Cardiac muscle cell (in vitro differentiated cells and primary cell): ENCODE measurements at regions not wholly inside any gene's neighbourhood (a gene's known extent, or its start where the extent isn't known, plus 50 kb on each side); places are given as distances from the start of the nearest gene placed in this dataset.
A peak's percentile ranks its signal among the peaks of the same experiment; 100 is the strongest.

Experiments
- DNase-seq, 2 donors: peaks; one replicate each; pipeline versions ENCODE4 v3.0.0 to v3.0.0-alpha.2; 2010 to 2017; ENCODE audit warnings: low read depth in 1 of 2, low spot score in 1 of 2
- H3K27ac ChIP-seq: fragments of 200-600 bp; sonication (generic); 2 replicates; pipeline ENCODE4 v1.5.1; 2016
- H3K27me3 ChIP-seq: fragments of 200-600 bp; sonication (generic); 2 replicates; pipeline ENCODE4 v1.6.0; 2016; ENCODE audit warnings: control low read depth
- H3K36me3 ChIP-seq: fragments of 200-600 bp; sonication (generic); 2 replicates; pipeline ENCODE4 v1.5.1; 2016; ENCODE audit warnings: control low read depth
- H3K4me1 ChIP-seq: fragments of 200-600 bp; sonication (generic); 2 replicates; pipeline ENCODE4 v1.8.1; 2017; ENCODE audit warnings: low read depth, mild to moderate bottlenecking, mixed run types
- H3K4me3 ChIP-seq: fragments of 200-600 bp; sonication (generic); 2 replicates; pipeline ENCODE4 v1.5.1; 2016; ENCODE audit warnings: mild to moderate bottlenecking
- H3K9me3 ChIP-seq: fragments of 200-600 bp; sonication (generic); 2 replicates; pipeline ENCODE4 v1.5.1; 2017; ENCODE audit warnings: low read depth, mild to moderate bottlenecking, control low read depth
- CTCF ChIP-seq: IDR thresholded peaks from 2 replicates; pipeline ENCODE4 v1.5.1; 2012; ENCODE audit warnings: low read depth, mild to moderate bottlenecking, low read length

- H3K9me3 ChIP-seq = no peaks in the 10 kb centered on the region
- no peak for DNase-seq
- H3K27me3 ChIP-seq = no peaks in the 10 kb centered on the region
- no peak overlapping the region for H3K27ac ChIP-seq
- no peaks in the 10 kb centered on the region for H3K4me1 ChIP-seq
- TF ChIP-seq CTCF = no peak
- no peaks in the 10 kb centered on the region for H3K36me3 ChIP-seq
- no peak overlapping the region for H3K4me3 ChIP-seq
Observed at GRCh38 chr18:65133610-65134009, 617.2 kb upstream of the CDH7 start.

GRCh38 chr18:65124633-65125032 is 626.2 kb upstream of the CDH7 start:
- Histone ChIP-seq H3K4me3 (no peak overlapping the region), H3K4me1 (no peaks in the 10 kb centered on the region), H3K9me3 (no peaks in the 10 kb centered on the region), H3K27me3 (no peaks in the 10 kb centered on the region), H3K27ac (no peak overlapping the region), H3K36me3 (no peaks in the 10 kb centered on the region)
- no peak for DNase-seq
- no peak for TF ChIP-seq CTCF

- TF ChIP-seq CTCF = no peak
- no peaks in the 10 kb centered on the region for H3K4me1 ChIP-seq
- no peak overlapping the region for H3K4me3 ChIP-seq
- no peak overlapping the region for H3K27ac ChIP-seq
- DNase-seq = no peak
- H3K9me3 ChIP-seq = no peaks in the 10 kb centered on the region
- H3K27me3 ChIP-seq = no peaks in the 10 kb centered on the region
- H3K36me3 ChIP-seq = no peaks in the 10 kb centered on the region
Observed at GRCh38 chr18:65103864-65104263, 646.9 kb upstream of the CDH7 start.

- Histone ChIP-seq H3K4me3 (no peak overlapping the region), H3K36me3 (no peaks in the 10 kb centered on the region), H3K27me3 (no peaks in the 10 kb centered on the region), H3K27ac (no peak overlapping the region), H3K4me1 (no peaks in the 10 kb centered on the region), H3K9me3 (no peaks in the 10 kb centered on the region)
- no peak for DNase-seq
- TF ChIP-seq CTCF = no peak
Observed at GRCh38 chr18:65093346-65093745, 657.5 kb upstream of the CDH7 start.

GRCh38 chr18:65091744-65092329 is 659.0 kb upstream of the CDH7 start:
- H3K36me3 ChIP-seq = no peaks in the 10 kb centered on the region
- peak in 1 of 2 donors; percentile 65 for DNase-seq
- no peaks in the 10 kb centered on the region for H3K4me1 ChIP-seq
- no peak overlapping the region for H3K4me3 ChIP-seq
- no peak overlapping the region for H3K27ac ChIP-seq
- H3K9me3 ChIP-seq = no peaks in the 10 kb centered on the region
- no peak for TF ChIP-seq CTCF
- H3K27me3 ChIP-seq = no peaks in the 10 kb centered on the region

GRCh38 chr18:65082907-65083306 is 667.9 kb upstream of the CDH7 start:
- no peaks in the 10 kb centered on the region for H3K27me3 ChIP-seq
- no peak for TF ChIP-seq CTCF
- H3K4me1 ChIP-seq = no peaks in the 10 kb centered on the region
- no peak overlapping the region for H3K27ac ChIP-seq
- H3K4me3 ChIP-seq = no peak overlapping the region
- no peak for DNase-seq
- H3K36me3 ChIP-seq = no peaks in the 10 kb centered on the region
- H3K9me3 ChIP-seq = no peaks in the 10 kb centered on the region
